GM13976 (cell line): ENCODE measurements at regions not wholly inside any gene's neighbourhood (a gene's known extent, or its start where the extent isn't known, plus 50 kb on each side); places are given as distances from the start of the nearest gene placed in this dataset.

Source experiments
- DNase-seq: peaks from one replicate; pipeline ENCODE4 v3.0.0; 2012; ENCODE audit warnings: low spot score
- CTCF ChIP-seq: IDR thresholded peaks from 2 replicates; pipeline ENCODE4 v1.5.1; 2012; ENCODE audit warnings: borderline replicate concordance, mild to moderate bottlenecking; ENCODE audit not compliant: insufficient read depth; ENCODE audit errors: extremely low read depth, missing control alignments, control extremely low read depth
- in situ Hi-C: fragments of 300-500 bp; cut with MboI; formaldehyde crosslinking; loops from one replicate; pipeline ENCODE4 v1.12.0; 2022; ENCODE audit warnings: low sequenced_read_pairs, mixed read lengths, inconsistent platforms; ENCODE audit not compliant: unreplicated experiment

GRCh38 chr20:22430154-22430745 is 154.1 kb downstream of the FOXA2 start:
- DNase-seq: no peak
- no peak for TF ChIP-seq CTCF
- in situ Hi-C loops: no loop called here

GRCh38 chr20:22429175-22430153 is 154.9 kb downstream of the FOXA2 start:
- TF ChIP-seq CTCF: no peak
- DNase-seq: no peak

GRCh38 chr20:22428051-22428450 is 156.3 kb downstream of the FOXA2 start:
- in situ Hi-C loops: no loop called here
- DNase-seq: no peak
- no peak for TF ChIP-seq CTCF

More at GRCh38 chr20:22429175-22430153, 154.9 kb downstream of the FOXA2 start:
- in situ Hi-C loops: no loop called here

GRCh38 chr20:22426772-22427171 is 157.6 kb downstream of the FOXA2 start:
- no peak for DNase-seq
- in situ Hi-C loops: no loop called here
- no peak for TF ChIP-seq CTCF

GRCh38 chr20:22425344-22426295 is 158.8 kb downstream of the FOXA2 start:
- TF ChIP-seq CTCF: no peak
- in situ Hi-C loops: no loop called here
- no peak for DNase-seq

GRCh38 chr20:22423190-22423832 is 161.1 kb downstream of the FOXA2 start:
- in situ Hi-C loops: no loop called here
- TF ChIP-seq CTCF: no peak
- DNase-seq: no peak
